ENCODE measurements at regions not wholly inside any gene's neighbourhood (a gene's known extent, or its start where the extent isn't known, plus 50 kb on each side); places are given as distances from the start of the nearest gene placed in this dataset.

GRCh38 chr18:2293109-2293839 is 278.0 kb downstream of the METTL4 start:
- DNase-seq (ENCODE audit: low read depth) (no peak), FAIRE-seq (no peak)
- Histone ChIP-seq H3K4me3 (ENCODE audit: low read depth, low read length) (no peak overlapping the region), H3K36me3 (ENCODE audit: control insufficient read depth, insufficient read depth, low read length) (no peaks in the 10 kb centered on the region), H3K27me3 (ENCODE audit: control insufficient read depth, insufficient read depth, low read length) (no peaks in the 10 kb centered on the region)
- no peak for TF ChIP-seq CTCF (IDR thresholded peaks at IDR 0.05; ENCODE audit: insufficient read depth, low read length, severe bottlenecking)

- FAIRE-seq (no peak), DNase-seq (ENCODE audit: low read depth) (no peak)
These were observed 270.0 kb downstream of the METTL4 start for GRCh38 chr18:2301316-2301715.

GRCh38 chr18:2302012-2302411 is 269.3 kb downstream of the METTL4 start:
- H3K27me3 ChIP-seq (ENCODE audit: control insufficient read depth, insufficient read depth, low read length): no peaks in the 10 kb centered on the region

More at GRCh38 chr18:2301316-2301715, 270.0 kb downstream of the METTL4 start:
- no peak for TF ChIP-seq CTCF (IDR thresholded peaks at IDR 0.05; ENCODE audit: insufficient read depth, low read length, severe bottlenecking)
- Histone ChIP-seq H3K4me3 (ENCODE audit: low read depth, low read length) (no peak overlapping the region), H3K36me3 (ENCODE audit: control insufficient read depth, insufficient read depth, low read length) (no peaks in the 10 kb centered on the region), H3K27me3 (ENCODE audit: control insufficient read depth, insufficient read depth, low read length) (no peaks in the 10 kb centered on the region)

GRCh38 chr18:2302628-2303516 is 268.4 kb downstream of the METTL4 start:
- H3K27me3 ChIP-seq (ENCODE audit: control insufficient read depth, insufficient read depth, low read length): no peaks in the 10 kb centered on the region
- no peak for TF ChIP-seq CTCF (IDR thresholded peaks at IDR 0.05; ENCODE audit: insufficient read depth, low read length, severe bottlenecking)
- H3K4me3 ChIP-seq (ENCODE audit: low read depth, low read length): no peak overlapping the region
- DNase-seq (ENCODE audit: low read depth) (peak; percentile 89), FAIRE-seq (peak; percentile 18)
- no peaks in the 10 kb centered on the region for H3K36me3 ChIP-seq (ENCODE audit: control insufficient read depth, insufficient read depth, low read length)

More at GRCh38 chr18:2302012-2302411, 269.3 kb downstream of the METTL4 start:
- DNase-seq (ENCODE audit: low read depth) (no peak), FAIRE-seq (no peak)
- TF ChIP-seq CTCF (IDR thresholded peaks at IDR 0.05; ENCODE audit: insufficient read depth, low read length, severe bottlenecking): no peak
- Histone ChIP-seq H3K4me3 (ENCODE audit: low read depth, low read length) (no peak overlapping the region), H3K36me3 (ENCODE audit: control insufficient read depth, insufficient read depth, low read length) (no peaks in the 10 kb centered on the region)

- peak; percentile 70 for DNase-seq (ENCODE audit: low read depth)
- Histone ChIP-seq H3K4me3 (ENCODE audit: low read depth, low read length) (no peak overlapping the region), H3K27me3 (ENCODE audit: control insufficient read depth, insufficient read depth, low read length) (no peaks in the 10 kb centered on the region), H3K36me3 (ENCODE audit: control insufficient read depth, insufficient read depth, low read length) (no peaks in the 10 kb centered on the region)
- no peak for TF ChIP-seq CTCF (IDR thresholded peaks at IDR 0.05; ENCODE audit: insufficient read depth, low read length, severe bottlenecking)
- FAIRE-seq: no peak
These were observed 267.6 kb downstream of the METTL4 start for GRCh38 chr18:2303517-2304238.

Data from bronchial epithelial cell (primary cell).